ENCODE measurements at regions not wholly inside any gene's neighbourhood (a gene's known extent, or its start where the extent isn't known, plus 50 kb on each side); places are given as distances from the start of the nearest gene placed in this dataset.
A peak's percentile ranks its signal among the peaks of the same experiment; 100 is the strongest.

DNA sequence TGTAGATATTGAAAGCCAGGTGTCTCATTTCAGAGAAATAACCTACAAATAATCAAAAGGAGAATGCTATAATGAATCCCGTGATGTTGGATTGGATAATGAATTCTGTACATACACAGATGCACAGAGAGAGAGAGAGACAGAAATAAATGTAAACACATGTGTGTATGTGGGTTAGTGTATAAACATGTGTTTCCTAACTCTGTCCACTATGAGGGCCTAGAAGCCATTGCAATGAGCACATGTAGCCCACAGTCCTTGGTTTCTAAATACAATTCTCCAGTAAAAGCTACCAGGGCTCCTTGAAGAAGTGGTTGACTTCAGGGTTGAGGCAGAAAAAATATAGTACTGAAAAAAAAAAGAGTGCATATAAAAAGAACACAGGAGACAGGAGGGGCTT, 109.5 kb downstream of the INHBB start:
- TF ChIP-seq GATAD1 (CRISPR knock-in tag; IDR thresholded peaks at IDR 0.05) = no peak
- TF ChIP-seq, protein P1, sequence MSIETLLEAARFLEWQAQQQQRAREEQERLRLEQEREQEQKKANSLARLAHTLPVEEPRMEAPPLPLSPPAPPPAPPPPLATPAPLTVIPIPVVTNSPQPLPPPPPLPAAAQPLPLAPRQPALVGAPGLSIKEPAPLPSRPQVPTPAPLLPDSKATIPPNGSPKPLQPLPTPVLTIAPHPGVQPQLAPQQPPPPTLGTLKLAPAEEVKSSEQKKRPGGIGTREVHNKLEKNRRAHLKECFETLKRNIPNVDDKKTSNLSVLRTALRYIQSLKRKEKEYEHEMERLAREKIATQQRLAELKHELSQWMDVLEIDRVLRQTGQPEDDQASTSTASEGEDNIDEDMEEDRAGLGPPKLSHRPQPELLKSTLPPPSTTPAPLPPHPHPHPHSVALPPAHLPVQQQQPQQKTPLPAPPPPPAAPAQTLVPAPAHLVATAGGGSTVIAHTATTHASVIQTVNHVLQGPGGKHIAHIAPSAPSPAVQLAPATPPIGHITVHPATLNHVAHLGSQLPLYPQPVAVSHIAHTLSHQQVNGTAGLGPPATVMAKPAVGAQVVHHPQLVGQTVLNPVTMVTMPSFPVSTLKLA (IDR thresholded peaks at IDR 0.05) = peak; percentile 78
- WGBS (ENCODE audit: low lambda C conversion rate) = 66% methylated on average over 1 of the region's 1 CpG
- DNase-seq (ENCODE audit: low spot score) (no peak), FAIRE-seq (no peak), ATAC-seq (no peak)
- Histone ChIP-seq H3K27ac (ENCODE audit: extremely low read length, insufficient read depth, low read length) (no peak overlapping the region), H3K36me3 (replicated peaks in 1 of 2; ENCODE audit: control insufficient read depth in 1 of 2, insufficient read depth in 2 of 2, low read length in 2 of 2) (no peaks in the 10 kb centered on the region), H3K4me2 (ENCODE audit: low read depth, low read length) (no peak overlapping the region), H3K4me1 (ENCODE audit: insufficient read depth, low read length) (peaks cover 32% of the 10 kb centered on the region), H2AFZ (ENCODE audit: low read length) (no peak overlapping the region), H4K20me1 (ENCODE audit: insufficient read depth, low read length) (no peaks in the 10 kb centered on the region), H3K4me3 (replicated peaks in 1 of 3; ENCODE audit: insufficient read depth in 1 of 3, low read depth in 2 of 3, low read length in 3 of 3) (no peak overlapping the region), H3K9ac (ENCODE audit: insufficient read depth, low read depth, low read length) (no peak overlapping the region), H3K27me3 (ENCODE audit: control insufficient read depth in 1 of 2, insufficient read depth in 2 of 2, low read length in 2 of 2) (peaks cover 6 to 24% of the 10 kb centered on the region in 2 experiments; a peak in 4 of 5 replicates), H3K79me2 (ENCODE audit: insufficient read depth, low read length) (no peaks in the 10 kb centered on the region), H3K9me3 (ENCODE audit: low read length) (peaks cover 7% of the 10 kb centered on the region; the same call in 1 of the 2 replicates)
- CTCF ChIA-PET (ENCODE audit: low intra/inter-chr PET ratio, low total read pairs) = no interaction called here
- in situ Hi-C loops (cut with HindIII; ENCODE audit: extremely low pct_ligation_motif_present, low pct_unique_long_range_greater_than_20kb) (no loop called here), intact Hi-C loops (cut with micrococcal nuclease; ENCODE audit: unreplicated experiment) (loop anchor here (1.0 to 5.0 kb wide), 2 partner anchors 66 to 203 kb away; partner anchors contain the start of gene RALB)
- BruUV-seq (replicated peaks) = no TSS peak
- POLR2A ChIA-PET = interaction anchor here (1.0 to 3.9 kb wide), 2 partner anchors 11 to 26 kb away, joined by 3 to 31 read pairs; no protein-coding TSS in a partner anchor

DNA sequence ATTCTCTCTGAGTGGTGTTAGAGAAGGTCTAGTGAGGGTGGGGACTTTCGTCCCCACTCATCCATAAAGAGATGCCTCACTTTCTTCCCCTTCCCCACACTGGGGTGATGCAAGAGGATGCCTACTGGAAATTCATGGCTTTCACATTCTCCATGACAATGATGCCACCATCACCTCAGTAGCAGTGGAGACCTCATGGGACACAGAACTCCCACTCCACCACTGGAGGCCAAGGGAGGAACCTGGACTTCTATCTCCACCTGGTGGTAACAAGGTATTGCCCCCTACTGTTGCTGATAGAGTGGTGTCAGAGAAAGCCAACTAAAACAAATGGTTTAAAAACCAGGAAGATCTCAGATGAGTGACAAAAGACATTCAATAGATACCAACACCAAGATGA, 110.9 kb downstream of the INHBB start:
- POLR2A ChIA-PET = interaction anchor here (1.5 kb wide), 1 partner anchor 9 kb away, joined by 4 read pairs; no protein-coding TSS in a partner anchor
- TF ChIP-seq ZNF343 (CRISPR knock-in tag; IDR thresholded peaks at IDR 0.05) (no peak), ZNF605 (CRISPR knock-in tag; IDR thresholded peaks at IDR 0.05) (no peak), SOX6 (IDR thresholded peaks at IDR 0.05) (no peak), SOX6 (CRISPR knock-in tag; IDR thresholded peaks at IDR 0.05) (peak; percentile 26; the same call in 1 of the 2 replicates), NCOA5 (CRISPR knock-in tag; IDR thresholded peaks at IDR 0.05) (no peak), ZNF883 (CRISPR knock-in tag; IDR thresholded peaks at IDR 0.05; ENCODE audit: not compliant biosample characterization) (no peak), SSRP1 (CRISPR knock-in tag; IDR thresholded peaks at IDR 0.05) (no peak)
- TF ChIP-seq, protein P2, sequence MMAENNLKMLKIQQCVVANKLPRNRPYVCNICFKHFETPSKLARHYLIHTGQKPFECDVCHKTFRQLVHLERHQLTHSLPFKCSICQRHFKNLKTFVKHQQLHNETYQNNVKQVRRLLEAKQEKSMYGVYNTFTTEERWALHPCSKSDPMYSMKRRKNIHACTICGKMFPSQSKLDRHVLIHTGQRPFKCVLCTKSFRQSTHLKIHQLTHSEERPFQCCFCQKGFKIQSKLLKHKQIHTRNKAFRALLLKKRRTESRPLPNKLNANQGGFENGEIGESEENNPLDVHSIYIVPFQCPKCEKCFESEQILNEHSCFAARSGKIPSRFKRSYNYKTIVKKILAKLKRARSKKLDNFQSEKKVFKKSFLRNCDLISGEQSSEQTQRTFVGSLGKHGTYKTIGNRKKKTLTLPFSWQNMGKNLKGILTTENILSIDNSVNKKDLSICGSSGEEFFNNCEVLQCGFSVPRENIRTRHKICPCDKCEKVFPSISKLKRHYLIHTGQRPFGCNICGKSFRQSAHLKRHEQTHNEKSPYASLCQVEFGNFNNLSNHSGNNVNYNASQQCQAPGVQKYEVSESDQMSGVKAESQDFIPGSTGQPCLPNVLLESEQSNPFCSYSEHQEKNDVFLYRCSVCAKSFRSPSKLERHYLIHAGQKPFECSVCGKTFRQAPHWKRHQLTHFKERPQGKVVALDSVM (CRISPR knock-in tag; IDR thresholded peaks at IDR 0.05) = no peak
- TF ChIP-seq, protein P3, sequence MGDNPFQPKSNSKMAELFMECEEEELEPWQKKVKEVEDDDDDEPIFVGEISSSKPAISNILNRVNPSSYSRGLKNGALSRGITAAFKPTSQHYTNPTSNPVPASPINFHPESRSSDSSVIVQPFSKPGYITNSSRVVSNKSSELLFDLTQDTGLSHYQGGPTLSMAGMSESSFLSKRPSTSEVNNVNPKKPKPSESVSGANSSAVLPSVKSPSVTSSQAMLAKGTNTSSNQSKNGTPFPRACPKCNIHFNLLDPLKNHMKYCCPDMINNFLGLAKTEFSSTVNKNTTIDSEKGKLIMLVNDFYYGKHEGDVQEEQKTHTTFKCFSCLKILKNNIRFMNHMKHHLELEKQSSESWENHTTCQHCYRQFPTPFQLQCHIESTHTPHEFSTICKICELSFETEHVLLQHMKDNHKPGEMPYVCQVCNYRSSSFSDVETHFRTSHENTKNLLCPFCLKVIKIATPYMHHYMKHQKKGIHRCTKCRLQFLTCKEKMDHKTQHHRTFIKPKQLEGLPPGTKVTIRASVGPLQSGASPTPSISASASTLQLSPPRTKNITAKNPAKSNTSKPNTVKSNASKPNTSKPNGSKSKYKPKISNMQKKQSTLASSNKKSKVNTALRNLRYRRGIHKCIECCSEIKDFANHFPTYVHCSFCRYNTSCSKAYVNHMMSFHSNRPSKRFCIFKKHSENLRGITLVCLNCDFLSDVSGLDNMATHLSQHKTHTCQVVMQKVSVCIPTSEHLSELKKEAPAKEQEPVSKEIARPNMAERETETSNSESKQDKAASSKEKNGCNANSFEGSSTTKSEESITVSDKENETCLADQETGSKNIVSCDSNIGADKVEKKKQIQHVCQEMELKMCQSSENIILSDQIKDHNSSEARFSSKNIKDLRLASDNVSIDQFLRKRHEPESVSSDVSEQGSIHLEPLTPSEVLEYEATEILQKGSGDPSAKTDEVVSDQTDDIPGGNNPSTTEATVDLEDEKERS (CRISPR knock-in tag; IDR thresholded peaks at IDR 0.05) = 0 out of 2 replicates have a peak, but pooled peaks have one; percentile 31

More for the DNA sequence above, 110.9 kb downstream of the INHBB start:
- Histone ChIP-seq H4K20me1 (ENCODE audit: insufficient read depth, low read length) (no peaks in the 10 kb centered on the region), H3K27ac (ENCODE audit: extremely low read length, insufficient read depth, low read length) (no peak overlapping the region), H3K9me3 (ENCODE audit: low read length) (peaks cover 7% of the 10 kb centered on the region; the same call in 1 of the 2 replicates), H3K4me2 (ENCODE audit: low read depth, low read length) (no peak overlapping the region), H3K36me3 (replicated peaks in 1 of 2; ENCODE audit: control insufficient read depth in 1 of 2, insufficient read depth in 2 of 2, low read length in 2 of 2) (no peaks in the 10 kb centered on the region), H3K4me3 (replicated peaks in 1 of 3; ENCODE audit: insufficient read depth in 1 of 3, low read depth in 2 of 3, low read length in 3 of 3) (no peak overlapping the region), H3K27me3 (ENCODE audit: control insufficient read depth in 1 of 2, insufficient read depth in 2 of 2, low read length in 2 of 2) (peaks cover under 1 to 10% of the 10 kb centered on the region in 2 experiments; a peak in 3 of 5 replicates), H3K4me1 (ENCODE audit: insufficient read depth, low read length) (peaks cover 32% of the 10 kb centered on the region), H2AFZ (ENCODE audit: low read length) (no peak overlapping the region), H3K79me2 (ENCODE audit: insufficient read depth, low read length) (no peaks in the 10 kb centered on the region), H3K9ac (ENCODE audit: insufficient read depth, low read depth, low read length) (no peak overlapping the region)
- WGBS (ENCODE audit: low lambda C conversion rate) = 100% methylated on average over 1 of the region's 1 CpG
- CTCF ChIA-PET (ENCODE audit: low intra/inter-chr PET ratio, low total read pairs) = interaction anchor here (1.2 kb wide), 1 partner anchor 114 kb away, joined by 5 read pairs; no protein-coding TSS in a partner anchor
- FAIRE-seq = peak; percentile 52
- peak; percentile 60 for DNase-seq (ENCODE audit: low spot score)
- no TSS peak for BruUV-seq (replicated peaks)
- intact Hi-C loops (cut with micrococcal nuclease; ENCODE audit: unreplicated experiment) (loop anchor here (5.0 kb wide), 1 partner anchor 205 kb away; the partner anchor contains the start of gene RALB), in situ Hi-C loops (cut with HindIII; ENCODE audit: extremely low pct_ligation_motif_present, low pct_unique_long_range_greater_than_20kb) (no loop called here)
- peak; percentile 79 for ATAC-seq
